Activated T-cell treated with anti-CD3 and anti-CD28 coated beads for 24 hours (primary cell): ENCODE measurements at regions not wholly inside any gene's neighbourhood (a gene's known extent, or its start where the extent isn't known, plus 50 kb on each side); places are given as distances from the start of the nearest gene placed in this dataset.
"Not testable (repeated sequence)": the region's sequence is repeated elsewhere in the genome, so short reads cannot be mapped to it uniquely, and the experiment has no call there.

Experiments
- DNase-seq: peaks from one replicate; pipeline ENCODE4 v3.0.0-alpha.2; 2020; ENCODE audit warnings: low read depth

- DNase-seq, result no peak
Measured at GRCh38 chr5:102554082-102554481, 55.3 kb upstream of the SLCO6A1 start.

- DNase-seq, result no peak
Measured at GRCh38 chr5:102554728-102555127, 55.9 kb upstream of the SLCO6A1 start.

GRCh38 chr5:102561894-102562760 lies 63.3 kb upstream of the SLCO6A1 start:
- DNase-seq, result no peak

GRCh38 chr5:102570747-102571146 lies 71.9 kb upstream of the SLCO6A1 start:
- no peak for DNase-seq

GRCh38 chr5:102578362-102578761 lies 79.6 kb upstream of the SLCO6A1 start:
- DNase-seq, result no peak

GRCh38 chr5:102579379-102579778 lies 80.6 kb upstream of the SLCO6A1 start:
- no peak for DNase-seq

- DNase-seq, result no peak
Measured at GRCh38 chr5:102581011-102581410, 82.2 kb upstream of the SLCO6A1 start.

GRCh38 chr5:102582696-102583095 lies 83.9 kb upstream of the SLCO6A1 start:
- DNase-seq, result no peak

- DNase-seq, result no peak
Measured at GRCh38 chr5:102583276-102584124, 84.7 kb upstream of the SLCO6A1 start.

- DNase-seq, result no peak
Measured at GRCh38 chr5:102589661-102590060, 90.9 kb upstream of the SLCO6A1 start.

GRCh38 chr5:102590467-102590866 lies 91.7 kb upstream of the SLCO6A1 start:
- DNase-seq, result no peak

- no peak for DNase-seq
Measured at GRCh38 chr5:102591650-102592049, 92.8 kb upstream of the SLCO6A1 start.

GRCh38 chr5:102592586-102592985 lies 93.8 kb upstream of the SLCO6A1 start:
- DNase-seq, result not testable (repeated sequence)

- DNase-seq, result no peak
Measured at GRCh38 chr5:102594192-102594591, 95.4 kb upstream of the SLCO6A1 start.

- DNase-seq, result no peak
Measured at GRCh38 chr5:102595332-102595731, 96.5 kb upstream of the SLCO6A1 start.

GRCh38 chr5:102596113-102596512 lies 97.3 kb upstream of the SLCO6A1 start:
- no peak for DNase-seq

- DNase-seq, result no peak
Measured at GRCh38 chr5:102596951-102597350, 98.2 kb upstream of the SLCO6A1 start.

GRCh38 chr5:102599289-102599688 lies 100.5 kb upstream of the SLCO6A1 start:
- DNase-seq, result no peak

- DNase-seq, result no peak
Measured at GRCh38 chr5:102600964-102601363, 102.2 kb upstream of the SLCO6A1 start.

- no peak for DNase-seq
Measured at GRCh38 chr5:102603670-102604069, 104.9 kb upstream of the SLCO6A1 start.

- no peak for DNase-seq
Measured at GRCh38 chr5:102608414-102608813, 109.6 kb upstream of the SLCO6A1 start.

GRCh38 chr5:102611312-102611711 lies 112.5 kb upstream of the SLCO6A1 start:
- no peak for DNase-seq

GRCh38 chr5:102613661-102614060 lies 114.9 kb upstream of the SLCO6A1 start:
- DNase-seq, result no peak
